ENCODE measurements at regions not wholly inside any gene's neighbourhood (a gene's known extent, or its start where the extent isn't known, plus 50 kb on each side); places are given as distances from the start of the nearest gene placed in this dataset.

DNA sequence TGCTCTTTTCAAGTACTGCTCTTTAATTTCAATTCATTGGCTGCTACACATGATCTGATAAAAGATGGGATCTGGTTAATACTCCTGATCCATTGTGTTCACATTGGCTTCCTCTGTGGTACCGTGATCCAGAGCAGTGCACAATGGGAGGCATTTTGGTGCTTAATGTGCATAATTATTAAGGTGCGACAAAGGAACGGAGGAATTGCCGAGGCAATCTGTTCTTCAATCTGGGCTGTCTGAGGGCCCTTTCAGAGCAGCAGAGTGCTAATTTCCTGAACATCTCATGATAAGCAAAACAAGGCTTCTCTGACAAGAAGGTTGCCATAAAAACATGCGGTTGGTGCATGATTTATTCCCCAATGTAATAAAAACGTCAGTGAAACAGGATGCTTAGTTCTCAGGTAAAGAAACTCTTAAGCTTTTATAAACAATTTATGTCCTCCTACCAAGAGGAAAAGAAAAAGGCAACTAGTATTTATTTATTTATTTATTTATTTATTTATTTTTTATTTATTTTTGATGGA, 64.0 kb upstream of the EPHA3 start:
- in situ Hi-C loops (cut with MboI; ENCODE audit: low sequenced_read_pairs) = no loop called here
- intact Hi-C loops (cut with micrococcal nuclease) = no loop called here
- Histone ChIP-seq H3K4ac (ENCODE audit: low read depth, low read length) (no peak overlapping the region), H4K5ac (ENCODE audit: low read depth, low read length) (no peak overlapping the region), H3K56ac (ENCODE audit: extremely low read depth, insufficient read depth, low read length) (no peak overlapping the region), H2AK9ac (replicated peaks; ENCODE audit: low read depth, low read length, poor library complexity) (no peak overlapping the region), H3K4me2 (ENCODE audit: low read depth, low read length) (no peak overlapping the region), H3K9me3 (ENCODE audit: control insufficient read depth, insufficient read depth, low read length) (no peaks in the 10 kb centered on the region), H2BK120ac (ENCODE audit: low read depth, low read length) (no peak overlapping the region), H3K9me1 (ENCODE audit: insufficient read depth, low read length) (no peaks in the 10 kb centered on the region), H2BK5ac (ENCODE audit: low read depth, low read length, poor library complexity, severe bottlenecking) (no peak overlapping the region), H3K79me1 (ENCODE audit: low read depth in 1 of 2, low read length in 2 of 2) (no peaks in the 10 kb centered on the region), H3K23ac (ENCODE audit: low read depth, low read length) (no peak overlapping the region), H2BK15ac (ENCODE audit: low read depth, low read length) (no peak overlapping the region), H3K14ac (replicated peaks; ENCODE audit: low read depth, low read length) (no peak overlapping the region), H3K18ac (ENCODE audit: low read depth, low read length) (no peak overlapping the region), H3K36me3 (ENCODE audit: control insufficient read depth, insufficient read depth, low read length) (no peaks in the 10 kb centered on the region), H3K27me3 (ENCODE audit: control insufficient read depth, insufficient read depth, low read length) (no peaks in the 10 kb centered on the region), H2AK5ac (ENCODE audit: low read depth, low read length) (no peak overlapping the region), H3K9ac (ENCODE audit: low read depth, low read length) (no peak overlapping the region), H3K4me3 (ENCODE audit: insufficient read depth, low read depth, low read length) (no peak overlapping the region), H3K4me1 (ENCODE audit: control insufficient read depth, insufficient read depth, low read length) (no peaks in the 10 kb centered on the region), H2BK20ac (ENCODE audit: low read depth, low read length) (no peak overlapping the region), H4K20me1 (ENCODE audit: insufficient read depth, low read length) (no peaks in the 10 kb centered on the region), H4K91ac (ENCODE audit: insufficient read depth, low read depth, low read length) (no peak overlapping the region), H4K8ac (ENCODE audit: low read depth in 2 of 2, low read length in 2 of 2) (no peak overlapping the region), H3K27ac (ENCODE audit: insufficient read depth, low read length) (no peak overlapping the region), H2AFZ (replicated peaks; ENCODE audit: low read length, poor library complexity) (no peak overlapping the region)
- POLR2A ChIA-PET (ENCODE audit: unreplicated experiment) = no interaction called here
- DNase-seq (no peak), ATAC-seq (ENCODE audit: low read depth) (no peak)
- no TSS peak for BruUV-seq (replicated peaks)
- CTCF ChIA-PET = interaction anchor here (0.6 to 1.2 kb wide), 2 partner anchors 24 to 862 kb away, joined by 3 read pairs; no protein-coding TSS in a partner anchor
- WGBS, 2 experiments (ENCODE audit: extremely low coverage in 2 of 2, insufficient read length in 1 of 2) = 100% methylated on average over 2 of the region's 6 CpGs; no CpG with 5 or more reads in 1 of the 2 experiments
- dilution Hi-C loops (cut with HindIII; ENCODE audit: low sequenced_read_pairs, unreplicated experiment) = no loop called here
- no peak for TF ChIP-seq BHLHE40 (IDR thresholded peaks at IDR 0.05; ENCODE audit: low read depth, low read length)
- TF ChIP-seq RFX5 (IDR thresholded peaks at IDR 0.05; ENCODE audit: low read depth, low read length) = no peak
- no peak for TF ChIP-seq CEBPB (IDR thresholded peaks at IDR 0.05; ENCODE audit: low read depth, low read length)
- TF ChIP-seq, protein P1, sequence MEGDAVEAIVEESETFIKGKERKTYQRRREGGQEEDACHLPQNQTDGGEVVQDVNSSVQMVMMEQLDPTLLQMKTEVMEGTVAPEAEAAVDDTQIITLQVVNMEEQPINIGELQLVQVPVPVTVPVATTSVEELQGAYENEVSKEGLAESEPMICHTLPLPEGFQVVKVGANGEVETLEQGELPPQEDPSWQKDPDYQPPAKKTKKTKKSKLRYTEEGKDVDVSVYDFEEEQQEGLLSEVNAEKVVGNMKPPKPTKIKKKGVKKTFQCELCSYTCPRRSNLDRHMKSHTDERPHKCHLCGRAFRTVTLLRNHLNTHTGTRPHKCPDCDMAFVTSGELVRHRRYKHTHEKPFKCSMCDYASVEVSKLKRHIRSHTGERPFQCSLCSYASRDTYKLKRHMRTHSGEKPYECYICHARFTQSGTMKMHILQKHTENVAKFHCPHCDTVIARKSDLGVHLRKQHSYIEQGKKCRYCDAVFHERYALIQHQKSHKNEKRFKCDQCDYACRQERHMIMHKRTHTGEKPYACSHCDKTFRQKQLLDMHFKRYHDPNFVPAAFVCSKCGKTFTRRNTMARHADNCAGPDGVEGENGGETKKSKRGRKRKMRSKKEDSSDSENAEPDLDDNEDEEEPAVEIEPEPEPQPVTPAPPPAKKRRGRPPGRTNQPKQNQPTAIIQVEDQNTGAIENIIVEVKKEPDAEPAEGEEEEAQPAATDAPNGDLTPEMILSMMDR (conservative IDR thresholded peaks at IDR 0.05; ENCODE audit: low read depth, low read length) = no peak
- TF ChIP-seq RCOR1 (IDR thresholded peaks at IDR 0.05; ENCODE audit: insufficient replicate concordance, low read length) = no peak

Data from IMR-90 (cell line).